C1 segment of cervical spinal cord (tissue), 14 donors: ENCODE measurements at regions not wholly inside any gene's neighbourhood (a gene's known extent, or its start where the extent isn't known, plus 50 kb on each side); places are given as distances from the start of the nearest gene placed in this dataset.

Experiments
- DNase-seq, 14 donors: peaks; one replicate each; lab custom pipeline; 2025; lab: John Stamatoyannopoulos, UW

DNA sequence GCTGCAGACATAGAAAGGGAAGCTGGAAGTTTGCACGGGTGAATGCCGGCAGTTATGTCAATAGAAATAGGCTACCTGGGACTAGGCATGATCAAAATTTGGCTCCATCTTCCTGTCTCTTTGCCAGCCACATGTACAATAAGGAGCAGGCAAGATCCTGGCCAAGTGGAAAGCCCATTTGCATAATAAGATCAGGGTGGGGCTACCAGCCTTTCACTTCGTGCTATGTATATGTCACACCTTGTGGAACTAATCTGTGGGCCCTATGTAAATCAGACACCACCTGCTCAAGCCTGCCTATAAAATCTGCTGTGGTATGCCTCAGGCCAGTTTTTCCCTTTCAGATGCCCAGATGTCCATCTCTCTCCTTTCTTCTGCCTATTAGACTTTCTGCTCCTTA, 79.3 kb upstream of the DRD2 start:
- no peak for DNase-seq

DNA sequence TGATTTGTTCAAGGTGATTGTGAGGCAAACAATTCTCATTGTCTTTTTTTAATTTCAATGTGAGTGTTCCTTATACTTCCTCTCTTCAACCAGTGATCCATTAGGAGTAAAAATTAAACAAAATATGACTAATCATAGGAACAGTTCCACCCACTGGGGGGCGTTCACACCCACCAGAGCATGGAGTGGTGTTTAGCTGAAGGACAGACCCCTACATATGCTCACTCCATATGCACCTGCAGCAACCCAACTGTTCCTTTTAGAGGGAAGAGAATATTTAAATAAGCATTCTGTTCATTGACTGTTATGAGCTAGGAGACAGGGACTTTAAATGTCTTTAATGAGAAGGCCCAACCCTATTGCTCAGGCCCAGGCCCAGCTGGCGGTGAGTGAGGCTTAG, 78.7 kb upstream of the DRD2 start:
- DNase-seq, result no peak

DNA sequence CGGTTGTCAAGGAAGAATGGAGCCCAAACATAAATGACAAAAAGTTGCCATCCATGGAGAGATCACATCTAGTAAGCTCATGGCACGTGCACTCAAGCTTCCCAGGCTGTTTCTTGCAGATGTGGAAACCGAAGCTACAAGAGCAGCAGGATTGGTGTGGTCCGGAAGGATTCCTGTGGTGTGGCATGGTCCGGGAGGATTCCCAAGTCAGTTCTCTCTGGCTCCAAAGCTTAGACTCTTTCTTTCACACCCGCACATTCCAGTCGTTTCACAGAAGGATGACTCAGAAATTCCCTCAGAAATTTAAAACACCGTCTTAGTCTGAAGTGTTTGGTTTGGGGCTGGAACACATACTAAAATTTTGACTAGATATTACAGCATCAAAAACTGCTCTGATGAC, 78.0 kb upstream of the DRD2 start:
- peak in 1 of 14 donors; percentile 5 for DNase-seq

DNA sequence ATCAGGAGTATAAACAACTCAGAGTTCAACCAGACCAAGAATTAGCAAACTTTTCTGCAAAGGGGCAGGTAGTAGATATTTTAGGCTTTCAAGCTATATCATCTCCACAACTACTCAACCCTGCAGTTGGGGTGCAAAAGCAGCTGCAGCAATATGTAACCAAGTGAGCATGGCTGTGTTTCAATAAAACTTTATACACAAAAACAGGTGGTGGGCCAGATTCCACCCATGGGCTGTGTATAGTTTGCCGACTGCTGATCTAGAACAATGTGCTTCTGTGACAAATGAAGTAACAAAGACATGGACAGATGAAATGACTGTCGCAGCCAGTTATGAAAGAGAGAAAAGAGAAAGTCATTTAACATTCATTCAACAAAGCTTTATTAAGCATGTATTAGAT, 77.1 kb upstream of the DRD2 start:
- DNase-seq, result no peak

DNA sequence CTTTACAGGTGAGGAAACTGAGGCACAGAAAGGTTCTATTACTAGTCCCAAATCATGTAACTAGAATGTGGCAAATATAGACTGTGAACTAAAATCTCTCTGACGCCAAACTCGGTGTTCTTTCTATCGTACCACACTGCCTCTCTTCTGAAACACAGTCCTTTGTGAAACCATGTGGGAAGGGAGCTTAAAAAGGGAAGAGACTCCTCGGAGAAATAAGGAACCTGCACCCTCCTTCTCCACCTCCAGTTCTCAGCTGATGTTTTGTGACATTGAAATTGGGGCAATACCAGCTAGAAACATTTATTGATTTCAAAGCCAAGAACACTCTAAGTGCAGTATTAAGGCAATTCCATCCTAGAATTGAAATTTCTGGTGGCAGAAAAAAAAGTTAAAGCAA, 76.4 kb upstream of the DRD2 start:
- no peak for DNase-seq

DNA sequence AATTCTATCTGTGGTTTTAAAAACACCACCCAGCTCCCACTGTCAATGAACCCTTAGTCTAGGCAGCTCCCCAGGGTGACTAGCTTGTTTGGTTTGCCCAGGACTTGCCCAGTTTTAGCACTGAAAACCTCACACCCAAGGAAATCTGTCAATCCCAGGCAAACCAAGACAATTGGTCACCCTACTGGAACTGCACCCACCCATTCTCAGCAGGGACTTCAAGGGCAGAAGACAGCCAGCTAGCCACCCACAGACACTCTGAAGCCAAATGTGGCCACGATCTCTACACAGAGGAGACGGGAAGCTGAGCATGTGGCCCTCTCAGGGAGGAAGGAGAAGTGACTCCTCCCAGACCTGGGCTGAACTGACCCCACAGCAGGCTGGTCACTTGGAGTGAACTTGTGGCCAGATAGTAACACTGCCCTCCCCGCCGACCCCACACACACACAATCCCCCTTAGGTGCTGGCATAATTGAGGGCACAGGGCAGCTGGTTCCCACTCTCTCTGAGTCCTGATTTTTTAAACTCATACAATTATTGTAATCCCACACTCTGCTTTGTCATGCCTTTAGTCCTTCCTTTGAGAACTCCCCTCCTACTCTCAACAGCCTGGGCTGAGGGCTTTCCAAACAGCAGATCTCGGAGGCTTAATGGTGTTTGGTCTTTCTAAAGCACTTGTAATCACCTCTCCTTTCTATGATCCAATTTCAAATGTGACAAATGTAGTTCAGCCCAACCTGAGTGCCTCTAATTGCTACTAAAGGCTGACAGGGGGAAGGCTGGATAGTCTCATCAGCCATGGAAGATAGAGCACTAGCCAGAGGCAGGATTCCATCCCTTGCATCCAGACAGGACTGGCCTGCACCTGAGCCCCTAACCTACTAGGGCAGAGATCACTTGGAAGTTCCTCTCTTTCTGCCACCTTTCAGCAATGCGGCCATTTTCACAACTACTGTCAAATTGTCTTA, 74.7 kb upstream of the DRD2 start:
- DNase-seq, result no peak

DNA sequence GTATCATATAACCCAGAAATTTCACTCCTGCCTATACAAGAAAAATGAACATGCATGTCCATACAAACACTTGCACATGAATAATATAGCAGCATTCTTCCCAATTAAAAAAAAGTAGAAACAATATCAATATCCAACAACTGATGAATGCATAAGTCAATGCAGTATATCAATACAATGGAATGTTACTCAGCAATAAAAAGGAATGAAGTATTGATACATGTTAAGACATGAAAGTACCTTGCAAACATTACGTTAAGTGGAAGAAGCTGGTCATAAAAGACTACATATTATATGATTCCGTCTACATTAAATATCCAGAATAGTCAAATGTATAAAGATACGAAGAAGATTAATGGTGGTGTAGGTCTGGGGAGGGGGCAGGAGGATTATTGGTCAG, 73.9 kb upstream of the DRD2 start:
- no peak for DNase-seq

DNA sequence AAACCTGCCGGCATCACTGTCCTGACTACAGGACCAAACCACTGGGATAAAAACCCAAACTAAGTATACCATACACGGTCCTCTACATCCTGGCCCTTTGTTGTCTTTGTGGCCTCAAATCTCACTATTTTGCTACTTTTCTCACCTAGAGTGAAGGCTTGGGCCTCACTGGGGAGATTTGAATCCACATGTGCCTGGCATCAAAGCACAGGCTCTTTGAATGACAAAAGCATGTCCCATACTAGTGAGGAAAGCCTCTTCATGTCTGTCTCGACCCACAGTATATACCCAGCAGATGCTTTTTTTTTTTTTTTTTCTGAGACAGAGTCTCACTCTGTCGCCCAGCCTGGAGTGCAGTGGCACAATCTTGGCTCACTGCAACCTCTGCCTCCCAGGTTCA, 72.5 kb upstream of the DRD2 start:
- DNase-seq, result no peak

DNA sequence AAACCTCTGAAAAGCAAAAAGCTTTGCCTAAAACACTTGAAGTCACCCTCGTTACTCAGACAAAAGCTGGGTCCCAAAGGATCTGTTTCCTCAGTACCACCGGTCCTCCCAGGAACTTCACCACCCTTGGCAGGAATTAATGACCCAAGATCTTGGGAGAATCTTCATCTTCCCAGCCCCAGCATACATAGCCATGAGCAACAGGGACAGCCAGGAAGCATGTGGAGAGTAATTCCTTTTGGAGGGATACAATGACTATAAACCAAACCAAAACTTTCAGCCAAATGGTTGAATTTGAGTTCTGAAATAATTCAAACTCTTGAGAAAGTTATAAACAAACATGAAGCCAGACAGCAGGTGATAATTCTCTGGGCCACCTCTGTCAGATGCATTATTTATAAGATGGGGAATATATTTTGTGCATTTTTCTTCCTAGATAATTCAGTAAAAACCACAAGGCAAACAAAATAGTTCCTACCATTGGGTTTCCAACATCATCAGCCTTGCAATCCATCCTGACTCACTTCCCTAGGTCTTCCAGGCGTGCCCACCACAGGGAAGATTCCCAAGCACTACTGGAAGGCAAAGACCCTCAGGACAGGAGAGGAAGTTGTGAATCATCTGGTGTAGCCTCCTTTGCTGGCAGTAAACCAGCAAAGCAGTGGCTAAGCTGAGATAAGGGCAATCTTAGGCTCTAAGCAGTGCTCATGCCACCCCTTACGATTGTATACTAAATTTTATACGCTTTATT, 71.7 kb upstream of the DRD2 start:
- DNase-seq, result no peak

DNA sequence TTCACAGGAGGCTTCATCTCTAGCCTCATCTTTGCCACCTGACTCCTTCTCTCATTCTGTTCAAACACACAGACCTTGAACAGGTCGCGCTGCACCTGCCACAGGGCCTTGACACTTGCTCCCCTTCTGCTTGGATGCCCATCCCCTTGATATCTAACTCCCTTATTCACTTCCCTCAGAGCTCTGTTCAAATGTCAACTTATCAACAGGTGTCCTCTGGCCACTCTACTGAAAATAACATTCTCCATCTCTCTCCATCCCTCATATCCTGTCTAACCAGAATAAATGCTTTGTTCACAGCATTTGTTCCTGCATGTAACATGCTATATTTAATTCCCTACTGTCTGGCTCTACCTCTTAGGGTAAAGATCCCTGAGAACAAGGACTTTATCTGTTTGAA, 67.2 kb upstream of the DRD2 start:
- no peak for DNase-seq

DNA sequence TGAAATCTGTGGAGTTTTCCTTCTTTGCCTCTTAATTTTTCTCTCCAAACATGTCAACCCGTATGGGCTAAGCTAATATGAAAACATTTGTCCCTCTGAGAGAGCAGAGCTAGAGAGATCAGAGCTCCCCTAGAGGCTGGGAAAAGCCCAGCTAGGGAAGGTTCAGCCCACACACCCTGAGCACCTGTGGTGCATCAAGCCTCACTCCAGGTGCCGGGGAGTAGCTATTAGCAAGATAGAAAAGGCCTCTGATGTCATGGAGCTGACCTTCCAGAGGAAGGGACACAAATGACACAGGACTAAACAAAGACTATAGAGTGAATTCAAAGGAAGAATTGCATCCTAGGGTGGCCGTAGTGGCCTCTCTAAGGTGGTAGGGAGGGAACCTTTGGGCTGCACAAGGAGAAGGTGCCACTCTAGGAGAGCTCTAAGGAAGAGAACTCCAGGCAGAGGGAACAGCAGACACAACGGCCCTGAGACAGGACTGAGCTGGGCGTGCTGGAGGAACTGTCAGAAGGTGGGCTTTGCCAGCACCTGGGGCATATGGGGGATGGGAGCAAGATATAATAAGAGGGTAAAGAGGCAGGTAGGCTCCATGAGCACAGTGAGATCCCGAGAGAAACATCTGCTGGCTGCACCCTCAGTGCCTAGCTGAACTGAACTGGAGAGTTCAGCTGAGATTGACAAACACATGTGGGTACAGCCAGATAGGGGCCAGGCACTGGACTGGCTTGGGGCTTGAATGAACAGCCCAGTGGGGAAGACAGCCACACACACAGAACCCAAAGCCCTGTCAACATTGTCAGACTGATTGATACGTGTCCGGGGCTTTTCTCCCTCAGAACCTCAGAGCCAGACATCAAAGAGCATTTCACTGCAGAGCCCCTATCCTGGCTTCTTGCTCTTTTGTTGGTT, 65.5 kb upstream of the DRD2 start:
- no peak for DNase-seq

DNA sequence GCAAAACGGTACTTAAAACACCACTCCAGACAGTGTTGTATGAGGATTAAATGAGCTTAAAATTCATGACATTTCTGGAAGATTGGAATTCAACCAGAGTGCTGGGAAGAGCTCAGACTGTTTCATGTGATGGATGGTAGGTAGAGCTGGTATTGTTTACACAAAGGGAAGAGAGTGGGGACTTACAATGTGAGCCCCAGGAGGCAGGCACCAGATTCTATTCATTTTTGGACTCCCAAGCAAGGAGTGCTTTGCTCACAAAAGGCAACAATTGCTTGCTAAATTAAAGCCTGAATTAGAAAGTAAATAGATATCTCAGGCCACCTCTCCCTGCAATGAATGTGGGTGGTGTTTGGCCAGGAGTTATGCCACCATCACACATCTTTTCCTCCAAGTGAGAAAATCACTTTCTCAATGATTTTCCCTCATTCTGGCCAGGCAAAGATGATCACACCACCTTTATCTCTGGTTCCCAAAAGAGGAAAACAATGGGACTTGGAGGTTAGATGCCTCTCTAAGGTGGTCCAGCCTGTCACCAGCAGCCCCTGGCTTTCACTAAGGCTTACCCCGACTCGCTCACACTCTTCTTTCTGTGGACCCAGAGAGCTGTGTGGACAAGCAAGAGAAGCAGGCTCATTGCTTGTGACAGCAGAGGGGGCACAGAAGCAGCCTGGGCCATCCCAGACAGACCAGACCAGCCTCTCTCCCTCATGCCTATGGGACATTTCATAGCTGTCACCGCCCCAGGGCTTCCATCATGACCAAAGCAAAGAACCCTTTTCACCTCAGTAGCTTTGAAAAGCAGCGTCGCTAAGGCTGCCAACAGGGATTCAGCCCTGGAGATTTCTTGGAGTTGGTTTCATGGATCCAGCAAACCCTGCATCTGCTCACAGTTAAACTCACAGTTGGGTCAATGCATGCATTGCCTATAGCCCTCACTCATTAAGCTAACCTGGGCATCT, 63.5 kb upstream of the DRD2 start:
- DNase-seq, result no peak

DNA sequence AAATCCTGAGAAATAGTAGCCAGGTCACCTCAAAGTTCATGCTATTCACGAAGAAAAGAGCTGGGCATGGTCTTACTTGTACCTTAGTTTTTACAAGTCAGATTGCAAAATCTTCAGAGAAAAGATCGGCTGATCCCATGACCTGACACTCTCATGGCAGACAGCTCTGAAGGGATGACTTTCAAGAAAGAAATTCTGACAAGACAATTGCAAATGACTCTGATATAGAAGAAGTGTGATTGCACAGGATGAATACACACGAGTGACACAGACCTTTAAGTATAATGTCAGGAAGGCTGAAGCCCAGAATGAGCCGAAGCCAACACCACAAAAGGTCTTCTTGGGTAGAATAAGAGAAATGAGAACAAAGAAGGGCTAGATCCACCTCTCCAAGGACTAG, 59.4 kb upstream of the DRD2 start:
- no peak for DNase-seq

DNA sequence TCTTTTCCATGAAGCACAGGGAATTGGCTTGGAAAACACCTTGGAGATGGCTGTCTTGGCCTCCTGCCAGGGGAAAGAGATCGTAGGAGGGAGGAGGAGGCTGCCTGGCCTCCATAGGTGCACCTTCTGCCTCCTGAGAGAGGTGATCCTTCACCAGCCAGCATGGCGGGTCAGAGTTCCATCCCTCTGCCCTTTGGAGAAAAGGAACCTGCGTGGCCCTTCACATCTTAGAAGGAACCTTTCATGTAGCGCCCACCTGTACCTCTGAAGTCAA, 58.2 kb upstream of the DRD2 start:
- no peak for DNase-seq

DNA sequence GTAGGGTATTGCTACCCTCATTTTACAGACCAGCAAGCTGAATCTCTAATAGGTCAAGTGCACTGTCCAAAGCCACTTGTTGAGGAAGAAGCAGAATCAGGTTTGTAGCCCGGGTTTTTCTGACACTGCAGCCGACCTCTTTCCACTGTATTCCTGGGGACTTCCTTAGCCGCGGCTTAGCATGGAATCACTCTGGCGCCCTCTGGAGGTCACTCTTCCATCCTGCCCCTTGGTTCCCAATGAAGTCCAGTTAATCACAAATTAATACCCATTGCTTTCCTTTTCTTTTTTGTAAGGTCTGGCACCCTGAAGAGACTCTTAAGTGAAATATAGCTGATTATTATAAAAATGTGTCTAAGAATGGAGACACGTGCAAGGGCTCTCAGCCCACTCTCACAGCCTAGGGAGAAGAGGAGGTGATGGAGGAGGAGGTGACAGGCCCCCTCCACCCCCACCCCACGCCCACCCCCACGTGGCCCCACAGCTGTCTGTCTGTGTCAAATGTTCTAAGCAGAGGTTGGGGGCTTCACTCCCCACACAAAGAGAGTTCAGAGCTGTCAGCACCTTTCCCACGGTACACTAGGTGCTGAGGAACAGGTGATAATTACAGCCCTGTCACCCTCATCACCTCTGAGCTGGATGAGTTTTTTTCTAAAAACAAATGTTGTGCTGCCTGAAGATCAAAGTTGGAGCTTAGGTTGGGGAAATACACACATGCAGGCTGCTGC, 57.7 kb upstream of the DRD2 start:
- peak in 13 of 14 donors; percentile 5 to 75 (median 35) for DNase-seq

DNA sequence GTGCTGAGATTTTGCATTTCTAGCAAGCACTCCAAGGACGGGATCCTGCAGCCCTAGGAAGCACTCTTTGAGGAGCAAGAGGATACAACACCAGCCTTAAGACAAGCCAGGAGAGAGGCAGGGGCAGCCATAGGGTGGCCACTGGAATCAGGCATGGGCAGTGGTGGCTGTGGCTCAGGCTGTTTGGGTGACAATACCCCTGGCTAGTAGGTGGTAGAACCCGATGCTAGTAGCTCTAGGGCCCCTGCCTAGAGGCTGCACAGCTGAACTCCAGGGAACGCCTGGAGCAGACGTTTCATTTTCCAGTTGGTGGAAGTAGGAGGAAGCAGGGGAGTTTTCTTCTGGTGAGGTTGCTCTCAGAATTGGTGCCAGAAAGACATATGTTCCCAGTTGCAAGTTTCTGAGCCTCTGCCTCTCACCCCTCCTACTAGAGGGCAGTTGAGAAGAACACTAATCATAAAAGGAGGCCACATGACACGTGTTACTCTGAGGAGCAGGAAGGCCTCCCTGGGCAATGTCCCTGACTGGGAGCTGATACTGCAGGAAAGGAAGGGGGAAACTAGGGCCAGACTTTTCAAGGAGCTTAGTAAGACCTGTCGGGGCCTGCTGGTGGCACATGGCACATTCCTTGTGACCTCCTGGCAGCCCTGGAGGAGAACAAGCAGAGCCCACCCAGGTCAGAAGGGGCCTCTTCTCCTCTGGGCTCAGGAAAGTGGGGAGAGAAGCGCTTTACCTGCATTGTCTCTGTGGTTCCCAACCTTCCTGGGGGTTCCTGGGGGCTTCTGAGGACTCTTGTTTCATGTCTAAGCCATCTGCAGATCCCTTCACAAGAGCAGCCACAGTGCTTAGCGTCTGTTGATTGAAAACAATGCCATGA, 56.6 kb upstream of the DRD2 start:
- no peak for DNase-seq

DNA sequence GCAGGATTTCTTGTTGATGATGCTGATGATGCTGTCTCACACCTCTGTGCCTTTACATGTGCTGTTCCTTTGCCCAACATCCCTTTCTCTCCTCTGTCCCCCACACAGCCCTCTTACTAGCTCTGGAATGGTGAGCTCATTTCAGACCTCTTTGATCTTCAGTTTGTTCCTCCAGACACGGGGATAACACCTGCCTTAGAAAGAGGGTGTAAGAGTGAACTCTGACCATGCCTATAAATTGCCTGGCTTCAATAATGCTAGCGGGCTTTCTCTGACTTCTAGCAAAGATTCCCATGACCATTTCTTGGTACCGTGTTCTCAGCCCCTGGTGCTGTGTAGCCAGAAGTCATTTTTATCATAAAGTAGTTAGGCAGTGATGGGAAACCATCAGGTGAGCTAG, 55.9 kb upstream of the DRD2 start:
- DNase-seq, result no peak

DNA sequence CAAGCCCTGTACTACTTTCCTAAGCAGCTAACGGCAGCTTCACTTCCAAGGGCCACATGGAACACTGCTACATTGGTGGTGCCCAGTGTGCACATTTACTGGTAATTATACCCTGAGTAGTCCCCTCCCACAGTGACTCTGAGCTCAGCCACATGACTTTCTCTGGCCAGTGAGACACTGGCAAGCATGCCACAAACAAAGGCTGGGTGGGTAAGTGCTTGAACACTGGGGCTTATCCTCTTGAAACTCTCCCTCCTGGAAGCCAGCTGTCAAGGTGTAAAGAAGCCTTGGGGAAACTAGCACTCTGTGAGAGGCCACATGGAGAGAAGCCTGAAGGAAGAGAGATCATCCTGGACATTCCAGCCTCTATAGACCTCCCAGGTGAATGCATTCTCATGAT, 54.4 kb upstream of the DRD2 start:
- DNase-seq, result no peak

DNA sequence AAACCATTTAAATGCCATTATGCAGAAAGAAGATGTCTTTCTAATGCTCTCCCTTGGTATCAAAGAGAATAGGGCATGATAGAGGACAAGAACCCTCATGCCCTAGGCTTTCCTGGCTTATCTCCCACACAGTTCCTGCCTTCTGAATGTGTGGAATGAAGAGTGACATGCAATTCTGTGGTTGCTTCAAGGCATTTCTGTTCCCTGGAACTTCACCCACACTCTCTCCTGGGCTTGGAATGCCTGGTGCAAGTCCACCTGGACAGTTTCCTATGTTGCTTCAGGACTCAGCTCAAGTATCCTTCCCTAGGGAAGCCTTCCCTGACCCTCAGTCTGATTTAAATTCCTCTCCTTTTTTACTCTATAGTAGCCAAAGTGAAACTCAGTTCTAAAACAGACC, 53.8 kb upstream of the DRD2 start:
- no peak for DNase-seq
